ENCODE measurements at regions not wholly inside any gene's neighbourhood (a gene's known extent, or its start where the extent isn't known, plus 50 kb on each side); places are given as distances from the start of the nearest gene placed in this dataset.

DNA sequence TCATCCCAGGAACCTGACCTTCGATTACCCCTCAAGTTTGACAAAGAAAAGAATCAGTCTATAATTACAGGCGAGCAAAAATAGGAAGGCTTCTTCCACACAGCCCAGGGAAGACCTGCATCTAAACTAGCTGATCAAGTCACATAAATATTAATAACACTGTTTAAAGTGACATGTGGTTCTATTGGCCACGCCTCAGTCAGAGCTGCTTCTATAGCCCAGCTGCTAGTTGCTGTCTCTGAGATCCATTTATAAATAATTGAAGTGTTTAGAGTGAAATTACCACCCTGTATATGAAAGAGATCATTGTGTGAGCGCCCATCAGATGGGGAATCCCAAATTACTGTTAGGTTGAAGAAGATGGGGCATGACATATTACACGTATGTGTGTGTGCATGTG is 426.0 kb downstream of the CDH2 start:
- no peaks in the 10 kb centered on the region for H3K36me3 Mint-ChIP-seq (ENCODE audit: low read depth)
- DNase-seq = no peak
- H3K27me3 Mint-ChIP-seq = no peaks in the 10 kb centered on the region
- POLR2A ChIA-PET = no interaction called here
- CTCF ChIA-PET = interaction anchor here (1.7 kb wide), 1 partner anchor 146 kb away, joined by 5 read pairs; no protein-coding TSS in a partner anchor
- no peaks in the 10 kb centered on the region for H3K4me1 Mint-ChIP-seq (ENCODE audit: low read depth)
- TF ChIP-seq, protein P1, sequence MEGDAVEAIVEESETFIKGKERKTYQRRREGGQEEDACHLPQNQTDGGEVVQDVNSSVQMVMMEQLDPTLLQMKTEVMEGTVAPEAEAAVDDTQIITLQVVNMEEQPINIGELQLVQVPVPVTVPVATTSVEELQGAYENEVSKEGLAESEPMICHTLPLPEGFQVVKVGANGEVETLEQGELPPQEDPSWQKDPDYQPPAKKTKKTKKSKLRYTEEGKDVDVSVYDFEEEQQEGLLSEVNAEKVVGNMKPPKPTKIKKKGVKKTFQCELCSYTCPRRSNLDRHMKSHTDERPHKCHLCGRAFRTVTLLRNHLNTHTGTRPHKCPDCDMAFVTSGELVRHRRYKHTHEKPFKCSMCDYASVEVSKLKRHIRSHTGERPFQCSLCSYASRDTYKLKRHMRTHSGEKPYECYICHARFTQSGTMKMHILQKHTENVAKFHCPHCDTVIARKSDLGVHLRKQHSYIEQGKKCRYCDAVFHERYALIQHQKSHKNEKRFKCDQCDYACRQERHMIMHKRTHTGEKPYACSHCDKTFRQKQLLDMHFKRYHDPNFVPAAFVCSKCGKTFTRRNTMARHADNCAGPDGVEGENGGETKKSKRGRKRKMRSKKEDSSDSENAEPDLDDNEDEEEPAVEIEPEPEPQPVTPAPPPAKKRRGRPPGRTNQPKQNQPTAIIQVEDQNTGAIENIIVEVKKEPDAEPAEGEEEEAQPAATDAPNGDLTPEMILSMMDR (IDR thresholded peaks at IDR 0.05) = no peak
- no peak overlapping the region for H3K4me3 Mint-ChIP-seq
- no peak overlapping the region for H3K27ac Mint-ChIP-seq
- peaks cover 9% of the 10 kb centered on the region for H3K9me3 Mint-ChIP-seq
- intact Hi-C loops (cut with micrococcal nuclease) = no loop called here
- ATAC-seq = no peak

DNA sequence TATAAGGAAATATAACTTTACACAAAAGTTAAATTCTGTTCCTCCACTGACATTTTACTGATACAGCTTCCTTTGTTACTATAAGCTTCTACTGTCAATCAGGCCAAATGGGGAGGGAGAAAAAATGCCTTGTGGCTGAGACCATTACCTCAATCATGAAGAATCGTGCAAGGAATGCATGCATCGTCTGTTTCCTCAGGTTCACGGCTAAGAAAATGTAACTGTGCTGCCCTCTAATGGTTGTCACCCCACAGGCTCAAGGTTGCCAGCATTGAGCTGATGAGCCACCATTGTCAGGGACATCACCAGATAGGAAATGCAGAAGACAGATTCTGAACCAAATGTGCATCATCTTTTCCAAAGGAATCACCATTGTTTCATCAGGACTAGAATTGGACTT is 426.9 kb downstream of the CDH2 start:
- ChIA-PET POLR2A (no interaction called here), CTCF (interaction anchor here (0.8 to 1.7 kb wide), 2 partner anchors 66 to 145 kb away, joined by 4 to 5 read pairs; no protein-coding TSS in a partner anchor)
- no peak overlapping the region for H3K4me3 Mint-ChIP-seq
- no peaks in the 10 kb centered on the region for H3K4me1 Mint-ChIP-seq (ENCODE audit: low read depth)
- H3K36me3 Mint-ChIP-seq (ENCODE audit: low read depth) = no peaks in the 10 kb centered on the region
- DNase-seq (peak; percentile 11), ATAC-seq (no peak)
- H3K27ac Mint-ChIP-seq = no peak overlapping the region
- H3K27me3 Mint-ChIP-seq = no peaks in the 10 kb centered on the region
- TF ChIP-seq, protein P1 (IDR thresholded peaks at IDR 0.05) = no peak
- intact Hi-C loops (cut with micrococcal nuclease) = no loop called here
- H3K9me3 Mint-ChIP-seq = peaks cover 9% of the 10 kb centered on the region

DNA sequence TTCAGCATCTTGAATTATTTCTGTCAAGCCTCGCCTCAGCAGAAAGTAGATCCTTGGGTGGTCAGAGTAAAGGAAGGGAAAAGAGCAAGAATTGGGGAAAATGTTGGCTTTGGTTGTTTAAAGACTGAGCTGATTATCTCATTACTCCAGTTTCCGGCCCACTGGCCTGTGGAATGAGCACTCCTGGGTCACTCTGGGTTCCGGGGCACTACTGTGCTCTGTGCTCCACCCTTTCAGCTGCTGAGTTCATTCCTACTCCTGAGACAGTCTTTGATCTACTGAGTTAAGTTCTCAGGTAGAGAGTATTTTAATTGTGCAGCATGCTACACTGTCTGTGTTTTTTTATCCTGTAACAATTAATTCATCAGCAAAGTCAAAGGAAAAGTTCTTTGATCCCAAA is 427.7 kb downstream of the CDH2 start:
- no peak overlapping the region for H3K27ac Mint-ChIP-seq
- POLR2A ChIA-PET = no interaction called here
- intact Hi-C loops (cut with micrococcal nuclease) = no loop called here
- CTCF ChIA-PET = interaction anchor here (1.7 kb wide), 1 partner anchor 144 kb away, joined by 5 read pairs; no protein-coding TSS in a partner anchor
- TF ChIP-seq, protein P1 (IDR thresholded peaks at IDR 0.05) = no peak
- no peaks in the 10 kb centered on the region for H3K36me3 Mint-ChIP-seq (ENCODE audit: low read depth)
- peaks cover 7% of the 10 kb centered on the region for H3K9me3 Mint-ChIP-seq
- DNase-seq (no peak), ATAC-seq (no peak)
- H3K4me1 Mint-ChIP-seq (ENCODE audit: low read depth) = no peaks in the 10 kb centered on the region
- no peak overlapping the region for H3K4me3 Mint-ChIP-seq
- H3K27me3 Mint-ChIP-seq = no peaks in the 10 kb centered on the region

DNA sequence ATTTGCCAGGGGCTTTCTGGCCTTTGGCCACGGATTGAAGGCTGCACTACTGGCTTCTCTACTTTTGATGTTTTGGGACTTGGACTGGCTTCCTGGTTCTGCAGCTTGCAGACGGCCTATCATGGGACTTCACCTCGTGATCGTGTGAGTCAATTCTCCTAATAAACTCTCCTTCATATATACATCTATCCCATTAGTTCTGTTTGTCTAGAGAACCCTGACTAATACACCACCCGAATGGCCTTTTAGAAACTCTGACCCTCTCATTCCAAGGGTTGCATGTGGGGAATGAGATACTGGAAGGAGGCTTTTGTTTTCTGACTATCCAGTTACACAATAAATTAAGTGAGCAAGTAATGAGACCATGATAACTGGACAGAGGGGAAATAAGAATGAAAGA is 430.7 kb downstream of the CDH2 start:
- ChIA-PET CTCF (no interaction called here), POLR2A (no interaction called here)
- H3K27ac Mint-ChIP-seq = no peak overlapping the region
- H3K9me3 Mint-ChIP-seq = peaks cover 6% of the 10 kb centered on the region
- no peaks in the 10 kb centered on the region for H3K4me1 Mint-ChIP-seq (ENCODE audit: low read depth)
- intact Hi-C loops (cut with micrococcal nuclease) = no loop called here
- H3K27me3 Mint-ChIP-seq = no peaks in the 10 kb centered on the region
- TF ChIP-seq, protein P1 (IDR thresholded peaks at IDR 0.05) = no peak
- no peaks in the 10 kb centered on the region for H3K36me3 Mint-ChIP-seq (ENCODE audit: low read depth)
- ATAC-seq (no peak), DNase-seq (no peak)
- no peak overlapping the region for H3K4me3 Mint-ChIP-seq

DNA sequence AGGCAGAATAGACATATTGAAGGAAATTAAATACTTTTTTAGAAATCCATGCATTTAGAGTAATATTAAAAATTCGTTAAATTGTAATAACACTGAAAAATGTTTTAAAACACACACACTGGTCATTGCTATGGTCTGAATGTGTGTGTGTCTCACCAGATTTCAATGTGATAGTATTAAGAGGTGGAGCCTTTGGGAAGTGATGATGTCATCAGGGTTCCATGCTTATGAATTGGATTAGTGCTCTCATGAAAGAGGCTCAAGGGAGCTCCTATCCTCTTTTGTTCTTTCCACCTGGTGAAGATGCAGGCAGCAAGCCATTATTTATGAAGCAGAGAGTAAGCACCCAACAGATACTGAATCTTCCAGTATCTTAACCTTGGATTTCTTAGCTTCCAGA is 441.8 kb downstream of the CDH2 start:
- Mint-ChIP-seq H3K4me1 (ENCODE audit: low read depth) (no peaks in the 10 kb centered on the region), H3K4me3 (no peak overlapping the region), H3K36me3 (ENCODE audit: low read depth) (no peaks in the 10 kb centered on the region), H3K27me3 (no peaks in the 10 kb centered on the region), H3K27ac (no peak overlapping the region), H3K9me3 (peaks cover 6% of the 10 kb centered on the region)
- DNase-seq = no peak
- no peak for ATAC-seq
- TF ChIP-seq, protein P1 (IDR thresholded peaks at IDR 0.05) = no peak
- ChIA-PET POLR2A (no interaction called here), CTCF (no interaction called here)
- intact Hi-C loops (cut with micrococcal nuclease) = no loop called here

Data from activated CD8-positive, alpha-beta T cell treated with anti-CD3 and anti-CD28 coated beads for 36 hours (primary cell).